ENCODE measurements at regions not wholly inside any gene's neighbourhood (a gene's known extent, or its start where the extent isn't known, plus 50 kb on each side); places are given as distances from the start of the nearest gene placed in this dataset.

DNA sequence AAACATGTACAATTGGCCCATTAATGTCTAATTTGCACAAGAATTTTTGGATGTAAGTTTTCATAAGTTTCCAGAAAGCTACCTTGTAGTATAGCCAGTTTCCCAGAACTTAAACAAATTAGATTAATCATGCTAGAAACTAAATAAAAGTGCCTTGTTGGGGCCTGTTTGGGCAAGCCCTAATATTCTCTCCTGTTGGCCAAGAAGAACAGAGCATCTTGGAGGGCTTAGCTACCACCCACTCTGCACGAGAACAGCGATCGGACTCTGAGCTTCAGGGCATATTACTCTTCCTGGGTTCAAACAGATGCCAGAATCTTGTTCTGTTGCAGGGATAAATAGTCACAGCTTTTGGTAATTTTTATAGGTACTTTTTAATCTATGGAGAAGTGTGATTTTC lies 88.2 kb downstream of the GAS1 start:
- ATAC-seq (no peak), DNase-seq (no peak)
- TF ChIP-seq, protein P1, sequence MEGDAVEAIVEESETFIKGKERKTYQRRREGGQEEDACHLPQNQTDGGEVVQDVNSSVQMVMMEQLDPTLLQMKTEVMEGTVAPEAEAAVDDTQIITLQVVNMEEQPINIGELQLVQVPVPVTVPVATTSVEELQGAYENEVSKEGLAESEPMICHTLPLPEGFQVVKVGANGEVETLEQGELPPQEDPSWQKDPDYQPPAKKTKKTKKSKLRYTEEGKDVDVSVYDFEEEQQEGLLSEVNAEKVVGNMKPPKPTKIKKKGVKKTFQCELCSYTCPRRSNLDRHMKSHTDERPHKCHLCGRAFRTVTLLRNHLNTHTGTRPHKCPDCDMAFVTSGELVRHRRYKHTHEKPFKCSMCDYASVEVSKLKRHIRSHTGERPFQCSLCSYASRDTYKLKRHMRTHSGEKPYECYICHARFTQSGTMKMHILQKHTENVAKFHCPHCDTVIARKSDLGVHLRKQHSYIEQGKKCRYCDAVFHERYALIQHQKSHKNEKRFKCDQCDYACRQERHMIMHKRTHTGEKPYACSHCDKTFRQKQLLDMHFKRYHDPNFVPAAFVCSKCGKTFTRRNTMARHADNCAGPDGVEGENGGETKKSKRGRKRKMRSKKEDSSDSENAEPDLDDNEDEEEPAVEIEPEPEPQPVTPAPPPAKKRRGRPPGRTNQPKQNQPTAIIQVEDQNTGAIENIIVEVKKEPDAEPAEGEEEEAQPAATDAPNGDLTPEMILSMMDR (IDR thresholded peaks at IDR 0.05), result no peak
- no peaks in the 10 kb centered on the region for H3K4me1 ChIP-seq
- peaks cover 8% of the 10 kb centered on the region for H3K27me3 ChIP-seq
- H3K4me3 ChIP-seq, result no peak overlapping the region
- no peak overlapping the region for H3K27ac ChIP-seq
- no peaks in the 10 kb centered on the region for H3K9me3 ChIP-seq
- intact Hi-C loops (cut with DNase I), result no loop called here
- no peaks in the 10 kb centered on the region for H3K36me3 ChIP-seq

DNA sequence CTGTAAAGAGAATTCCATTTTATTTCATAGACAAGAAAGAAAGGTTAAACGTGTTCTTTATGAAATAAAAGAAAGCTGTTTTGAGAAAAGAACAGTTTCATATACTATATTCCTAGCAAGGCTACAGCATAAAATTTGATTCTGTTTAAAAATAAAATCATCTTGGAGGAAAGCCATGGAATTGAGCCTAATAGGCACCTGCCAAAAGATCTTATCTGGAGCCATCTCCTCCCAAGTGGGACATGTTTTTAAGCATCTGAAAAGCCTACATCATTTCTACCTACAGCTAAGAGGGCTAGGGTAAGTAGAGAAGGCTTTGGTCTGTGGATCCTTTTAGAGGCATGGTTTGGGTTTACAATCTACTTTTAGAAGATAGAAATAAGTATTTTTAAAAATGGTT lies 89.3 kb downstream of the GAS1 start:
- TF ChIP-seq, protein P1 (IDR thresholded peaks at IDR 0.05), result no peak
- no peaks in the 10 kb centered on the region for H3K9me3 ChIP-seq
- DNase-seq, result no peak
- ATAC-seq, result no peak
- H3K4me1 ChIP-seq, result no peaks in the 10 kb centered on the region
- no peaks in the 10 kb centered on the region for H3K36me3 ChIP-seq
- H3K27ac ChIP-seq, result no peak overlapping the region
- H3K4me3 ChIP-seq, result no peak overlapping the region
- intact Hi-C loops (cut with DNase I), result no loop called here
- H3K27me3 ChIP-seq, result peaks cover 4% of the 10 kb centered on the region

DNA sequence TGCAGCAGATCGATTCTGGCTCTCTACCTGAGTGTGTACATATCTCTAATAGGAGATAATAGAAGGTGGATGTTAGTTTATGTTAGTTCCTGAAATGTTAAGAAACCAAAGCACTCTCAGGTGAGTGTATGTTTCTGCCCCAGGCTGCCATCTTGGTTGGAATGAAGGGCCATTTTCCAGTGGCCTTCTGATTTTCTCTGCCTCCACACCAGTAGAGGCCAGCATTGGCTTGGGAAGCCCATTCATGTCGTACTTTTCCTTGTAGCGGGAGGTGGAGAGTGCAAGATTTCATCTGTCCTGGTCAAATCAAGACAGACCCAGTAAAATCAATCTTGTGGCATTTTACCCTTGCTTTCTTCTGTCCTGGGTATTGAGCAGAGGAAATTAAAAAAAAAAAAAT lies 91.0 kb downstream of the GAS1 start:
- Histone ChIP-seq H3K9me3 (no peaks in the 10 kb centered on the region), H3K4me3 (no peak overlapping the region), H3K27ac (no peak overlapping the region), H3K27me3 (peaks cover 4% of the 10 kb centered on the region), H3K36me3 (no peaks in the 10 kb centered on the region), H3K4me1 (no peaks in the 10 kb centered on the region)
- no peak for ATAC-seq
- TF ChIP-seq, protein P1 (IDR thresholded peaks at IDR 0.05), result no peak
- intact Hi-C loops (cut with DNase I), result no loop called here
- no peak for DNase-seq

DNA sequence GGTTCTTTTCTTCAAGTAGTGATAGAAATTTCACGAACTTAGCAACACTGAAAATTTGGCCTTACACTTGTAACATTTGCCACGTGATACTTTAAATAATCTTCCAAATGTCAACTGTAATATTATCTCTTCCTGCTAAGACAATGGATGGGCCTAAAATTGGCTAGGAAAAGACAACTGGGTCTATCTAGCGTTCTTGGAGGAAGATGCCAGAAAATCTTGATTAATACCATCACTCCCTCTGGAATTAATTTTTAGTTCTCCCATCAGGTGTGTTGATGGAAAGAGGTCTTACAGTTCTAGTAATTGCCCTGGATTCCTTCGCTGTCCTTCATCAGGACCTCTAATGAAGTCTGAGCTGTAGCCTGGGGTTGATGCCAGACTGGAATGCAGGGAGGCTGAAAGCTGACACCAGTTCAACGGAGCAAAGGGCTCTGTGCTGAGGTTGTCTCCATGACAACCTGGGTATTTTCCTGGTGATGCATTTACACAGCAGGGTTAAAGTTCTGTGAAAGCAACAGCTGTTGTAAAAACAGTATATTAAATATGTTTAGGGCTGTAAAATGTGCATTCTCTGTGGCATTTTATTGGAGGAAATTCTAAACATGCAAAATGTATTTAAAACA lies 92.3 kb downstream of the GAS1 start:
- no peaks in the 10 kb centered on the region for H3K9me3 ChIP-seq
- TF ChIP-seq, protein P1 (IDR thresholded peaks at IDR 0.05), result no peak
- H3K4me1 ChIP-seq, result no peaks in the 10 kb centered on the region
- DNase-seq, result no peak
- H3K27ac ChIP-seq, result no peak overlapping the region
- intact Hi-C loops (cut with DNase I), result no loop called here
- H3K4me3 ChIP-seq, result no peak overlapping the region
- H3K27me3 ChIP-seq, result peaks cover 4% of the 10 kb centered on the region
- no peak for ATAC-seq
- H3K36me3 ChIP-seq, result no peaks in the 10 kb centered on the region

DNA sequence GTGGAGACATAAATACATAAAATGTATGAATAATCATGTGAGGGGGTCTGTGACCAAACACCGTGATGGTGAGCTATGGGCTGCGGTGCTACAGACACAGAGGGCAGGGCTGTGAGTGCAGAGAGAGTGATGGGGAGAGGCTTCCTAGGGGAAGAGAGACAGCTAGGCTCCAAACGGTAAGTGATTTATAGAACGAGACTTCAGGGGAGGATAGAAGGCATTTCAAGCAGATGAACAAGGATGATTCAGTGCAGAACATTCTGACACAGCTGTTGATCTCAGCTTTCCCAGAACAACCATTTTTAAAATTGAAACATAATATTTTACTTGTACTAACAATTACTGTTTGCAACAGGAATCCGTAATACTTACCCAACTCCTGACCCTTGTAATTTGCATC lies 100.7 kb downstream of the GAS1 start:
- Histone ChIP-seq H3K36me3 (no peaks in the 10 kb centered on the region), H3K27ac (no peak overlapping the region), H3K9me3 (no peaks in the 10 kb centered on the region), H3K4me3 (no peak overlapping the region), H3K4me1 (no peaks in the 10 kb centered on the region), H3K27me3 (no peaks in the 10 kb centered on the region)
- intact Hi-C loops (cut with DNase I), result no loop called here
- TF ChIP-seq, protein P1 (IDR thresholded peaks at IDR 0.05), result no peak
- ATAC-seq, result no peak
- DNase-seq, result no peak

DNA sequence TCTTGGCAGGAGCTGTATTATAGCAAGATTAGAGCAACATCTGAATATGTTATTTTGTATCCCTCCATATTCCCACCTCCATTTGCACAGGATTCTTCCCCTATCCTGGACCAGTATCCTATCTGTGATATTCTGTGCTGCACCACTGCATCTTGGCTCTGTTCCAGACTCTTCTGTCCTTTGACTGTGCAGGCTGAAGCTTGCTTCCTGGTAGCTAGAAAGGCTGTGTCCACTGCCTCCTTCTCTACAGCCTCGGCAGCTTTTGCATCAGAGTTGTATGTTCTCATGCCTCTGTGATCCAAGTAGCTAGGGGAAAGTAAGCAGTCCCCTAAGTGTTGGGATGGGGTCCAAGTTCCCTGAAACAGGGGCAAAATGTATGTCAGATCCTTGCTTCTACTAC lies 104.1 kb downstream of the GAS1 start:
- intact Hi-C loops (cut with DNase I), result no loop called here
- no peak overlapping the region for H3K27ac ChIP-seq
- no peaks in the 10 kb centered on the region for H3K27me3 ChIP-seq
- no peaks in the 10 kb centered on the region for H3K36me3 ChIP-seq
- DNase-seq (no peak), ATAC-seq (no peak)
- TF ChIP-seq, protein P1 (IDR thresholded peaks at IDR 0.05), result no peak
- no peaks in the 10 kb centered on the region for H3K9me3 ChIP-seq
- no peak overlapping the region for H3K4me3 ChIP-seq
- no peaks in the 10 kb centered on the region for H3K4me1 ChIP-seq

Data from upper lobe of right lung (tissue), 1 donor.